NCI-H510A (cell line): ENCODE measurements at regions not wholly inside any gene's neighbourhood (a gene's known extent, or its start where the extent isn't known, plus 50 kb on each side); places are given as distances from the start of the nearest gene placed in this dataset.
"Not testable (repeated sequence)": the region's sequence is repeated elsewhere in the genome, so short reads cannot be mapped to it uniquely, and the experiment has no call there.

Experiments used
- DNase-seq: peaks from one replicate; lab custom pipeline; 2025; lab: John Stamatoyannopoulos, UW

GRCh38 chr6:91190041-91190440 is 603.2 kb upstream of the MAP3K7 start:
- not testable (repeated sequence) for DNase-seq

GRCh38 chr6:91185072-91185471 is 598.2 kb upstream of the MAP3K7 start:
- DNase-seq = no peak

- DNase-seq = no peak
These were observed 594.5 kb upstream of the MAP3K7 start for GRCh38 chr6:91181416-91181815.

- DNase-seq = no peak
These were observed 586.8 kb upstream of the MAP3K7 start for GRCh38 chr6:91173651-91174050.

- no peak for DNase-seq
These were observed 586.3 kb upstream of the MAP3K7 start for GRCh38 chr6:91173186-91173585.

- DNase-seq = no peak
These were observed 585.0 kb upstream of the MAP3K7 start for GRCh38 chr6:91171754-91172462.

- no peak for DNase-seq
These were observed 581.0 kb upstream of the MAP3K7 start for GRCh38 chr6:91167846-91168245.

GRCh38 chr6:91166271-91167046 is 579.6 kb upstream of the MAP3K7 start:
- DNase-seq = no peak

GRCh38 chr6:91164105-91164504 is 577.2 kb upstream of the MAP3K7 start:
- no peak for DNase-seq

GRCh38 chr6:91161246-91161645 is 574.4 kb upstream of the MAP3K7 start:
- no peak for DNase-seq

GRCh38 chr6:91155129-91155785 is 568.4 kb upstream of the MAP3K7 start:
- no peak for DNase-seq

GRCh38 chr6:91152824-91153223 is 566.0 kb upstream of the MAP3K7 start:
- DNase-seq = no peak

GRCh38 chr6:91149956-91150705 is 563.3 kb upstream of the MAP3K7 start:
- DNase-seq = no peak

GRCh38 chr6:91149246-91149955 is 562.5 kb upstream of the MAP3K7 start:
- no peak for DNase-seq

GRCh38 chr6:91144126-91144525 is 557.3 kb upstream of the MAP3K7 start:
- no peak for DNase-seq

GRCh38 chr6:91142154-91142553 is 555.3 kb upstream of the MAP3K7 start:
- DNase-seq = no peak

GRCh38 chr6:91141346-91141745 is 554.5 kb upstream of the MAP3K7 start:
- no peak for DNase-seq

GRCh38 chr6:91140449-91140848 is 553.6 kb upstream of the MAP3K7 start:
- DNase-seq = no peak

- DNase-seq = no peak
These were observed 550.4 kb upstream of the MAP3K7 start for GRCh38 chr6:91137286-91137685.

- DNase-seq = no peak
These were observed 548.7 kb upstream of the MAP3K7 start for GRCh38 chr6:91135406-91136103.

- DNase-seq = no peak
These were observed 545.6 kb upstream of the MAP3K7 start for GRCh38 chr6:91132461-91132860.
